DOHH2 (cell line): ENCODE measurements at regions not wholly inside any gene's neighbourhood (a gene's known extent, or its start where the extent isn't known, plus 50 kb on each side); places are given as distances from the start of the nearest gene placed in this dataset.

Source experiments
- H3F3A ChIP-seq: fragments of 200-600 bp; sonication (generic), shearing (Covaris generic); 2 replicates; pipeline ENCODE4 v1.6.0; 2016; ENCODE audit warnings: antibody characterized with exemption, mild to moderate bottlenecking; ENCODE audit not compliant: control insufficient read depth, insufficient read depth
- H3K27ac ChIP-seq: fragments of 200-600 bp; sonication (generic); 2 replicates; pipeline ENCODE4 v1.5.1; 2014; ENCODE audit warnings: low read depth, mild to moderate bottlenecking, low read length, moderate library complexity
- H3K27me3 ChIP-seq: fragments of 200-600 bp; sonication (generic); 2 replicates; pipeline ENCODE4 v1.6.1; 2014; ENCODE audit warnings: mild to moderate bottlenecking, low read length, mixed read lengths; ENCODE audit not compliant: control insufficient read depth
- H3K36me3 ChIP-seq: fragments of 200-600 bp; sonication (generic); 2 replicates; pipeline ENCODE4 v1.6.1; 2014; ENCODE audit warnings: mild to moderate bottlenecking, low read length, moderate library complexity, mixed read lengths; ENCODE audit not compliant: control insufficient read depth
- H3K4me1 ChIP-seq: fragments of 200-600 bp; sonication (generic); 2 replicates; pipeline ENCODE4 v1.6.1; 2014; ENCODE audit warnings: mild to moderate bottlenecking, low read length, mixed read lengths; ENCODE audit not compliant: control insufficient read depth
- H3K4me2 ChIP-seq: fragments of 200-600 bp; sonication (generic); 2 replicates; pipeline ENCODE4 v1.6.0; 2014; ENCODE audit warnings: mild to moderate bottlenecking, low read length, moderate library complexity
- H3K4me3 ChIP-seq: fragments of 200-600 bp; sonication (generic); 2 replicates; pipeline ENCODE4 v1.5.1; 2014; ENCODE audit warnings: mild to moderate bottlenecking, low read length, mixed read lengths
- H3K79me2 ChIP-seq: fragments of 200-600 bp; sonication (generic); 2 replicates; pipeline ENCODE4 v1.6.1; 2014; ENCODE audit warnings: mild to moderate bottlenecking, low read length, mixed read lengths; ENCODE audit not compliant: control insufficient read depth
- H3K9me2 ChIP-seq: fragments of 200-600 bp; sonication (generic); replicated peaks from 2 replicates; pipeline ENCODE4 v1.6.1; 2014; ENCODE audit warnings: mild to moderate bottlenecking, low read length, mixed read lengths; ENCODE audit not compliant: control insufficient read depth
- H3K9me3 ChIP-seq: fragments of 200-600 bp; sonication (generic); 2 replicates; pipeline ENCODE4 v1.6.1; 2014; ENCODE audit warnings: antibody characterized with exemption, low read length, mixed read lengths; ENCODE audit not compliant: control insufficient read depth, insufficient read depth
- H4K20me1 ChIP-seq: fragments of 200-600 bp; sonication (generic); 2 replicates; pipeline ENCODE4 v1.6.0; 2014; ENCODE audit warnings: low read depth, mild to moderate bottlenecking, antibody characterized with exemption, low read length, moderate library complexity; ENCODE audit not compliant: control insufficient read depth, insufficient read depth
- EZH2phosphoT487 ChIP-seq: fragments of 200-600 bp; sonication (generic); IDR thresholded peaks from 2 replicates; pipeline ENCODE4 v1.6.1; 2017; ENCODE audit warnings: borderline replicate concordance, mild to moderate bottlenecking, antibody characterized with exemption, low read length, moderate library complexity, mixed read lengths
- TF ChIP-seq, protein P1 (sequence below): fragments of 200-600 bp; sonication (generic); IDR thresholded peaks from one replicate; pipeline ENCODE4 v1.5.1; 2014; ENCODE audit warnings: antibody characterized with exemption, mild to moderate bottlenecking, low read depth, low read length; ENCODE audit not compliant: poor library complexity, severe bottlenecking

DNA sequence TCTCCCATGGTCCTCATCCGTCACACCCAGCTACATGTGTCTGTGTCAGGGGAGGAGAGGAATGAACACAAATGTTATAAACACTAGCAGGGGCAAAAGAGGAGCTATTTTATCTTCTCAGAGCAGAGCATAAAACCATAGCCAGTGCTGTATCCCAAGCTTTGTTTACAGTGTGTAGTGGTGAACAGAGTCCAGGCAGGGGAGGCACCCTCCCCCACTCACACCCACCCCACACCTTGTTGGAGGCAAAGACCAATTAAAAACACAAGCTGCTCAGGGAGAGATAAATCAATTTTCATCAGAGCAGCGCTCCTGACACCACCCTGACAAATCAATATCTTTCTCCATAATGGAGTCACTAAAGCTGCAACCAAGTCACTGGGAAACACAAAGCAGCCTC, 132.6 kb upstream of the CCL2 start:
- no peaks in the 10 kb centered on the region for H3K79me2 ChIP-seq
- H3K4me2 ChIP-seq: no peak overlapping the region
- no peak overlapping the region for H3K27ac ChIP-seq
- H4K20me1 ChIP-seq: no peaks in the 10 kb centered on the region
- H3K27me3 ChIP-seq: no peaks in the 10 kb centered on the region
- H3K4me1 ChIP-seq: no peaks in the 10 kb centered on the region
- H3K36me3 ChIP-seq: no peaks in the 10 kb centered on the region
- H3K9me2 ChIP-seq: no peaks in the 10 kb centered on the region
- no peaks in the 10 kb centered on the region for H3K9me3 ChIP-seq
- no peaks in the 10 kb centered on the region for H3F3A ChIP-seq
- no peak for TF ChIP-seq EZH2phosphoT487
- TF ChIP-seq, protein P1, sequence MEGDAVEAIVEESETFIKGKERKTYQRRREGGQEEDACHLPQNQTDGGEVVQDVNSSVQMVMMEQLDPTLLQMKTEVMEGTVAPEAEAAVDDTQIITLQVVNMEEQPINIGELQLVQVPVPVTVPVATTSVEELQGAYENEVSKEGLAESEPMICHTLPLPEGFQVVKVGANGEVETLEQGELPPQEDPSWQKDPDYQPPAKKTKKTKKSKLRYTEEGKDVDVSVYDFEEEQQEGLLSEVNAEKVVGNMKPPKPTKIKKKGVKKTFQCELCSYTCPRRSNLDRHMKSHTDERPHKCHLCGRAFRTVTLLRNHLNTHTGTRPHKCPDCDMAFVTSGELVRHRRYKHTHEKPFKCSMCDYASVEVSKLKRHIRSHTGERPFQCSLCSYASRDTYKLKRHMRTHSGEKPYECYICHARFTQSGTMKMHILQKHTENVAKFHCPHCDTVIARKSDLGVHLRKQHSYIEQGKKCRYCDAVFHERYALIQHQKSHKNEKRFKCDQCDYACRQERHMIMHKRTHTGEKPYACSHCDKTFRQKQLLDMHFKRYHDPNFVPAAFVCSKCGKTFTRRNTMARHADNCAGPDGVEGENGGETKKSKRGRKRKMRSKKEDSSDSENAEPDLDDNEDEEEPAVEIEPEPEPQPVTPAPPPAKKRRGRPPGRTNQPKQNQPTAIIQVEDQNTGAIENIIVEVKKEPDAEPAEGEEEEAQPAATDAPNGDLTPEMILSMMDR: no peak
- no peak overlapping the region for H3K4me3 ChIP-seq

DNA sequence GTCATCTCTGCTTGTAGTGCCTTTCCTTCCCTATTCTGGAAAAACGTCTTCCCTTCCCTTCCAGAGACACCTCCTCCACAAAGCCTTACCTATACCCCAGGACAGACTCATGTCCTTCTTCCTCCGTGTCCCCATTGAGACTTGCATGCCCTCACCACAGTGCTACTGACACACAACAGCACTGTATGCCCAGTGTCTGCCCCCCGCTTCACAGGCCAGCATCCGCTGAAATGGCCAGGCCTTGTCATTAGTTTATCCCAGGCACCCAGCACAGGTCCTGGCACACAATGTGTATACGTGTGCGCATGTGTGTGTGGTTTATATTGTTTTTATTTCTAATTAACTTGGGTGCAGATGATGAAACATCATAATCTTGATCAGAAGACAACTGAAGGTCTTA, 130.1 kb upstream of the CCL2 start:
- Histone ChIP-seq H3K4me3 (no peak overlapping the region), H3K9me3 (no peaks in the 10 kb centered on the region), H3K36me3 (no peaks in the 10 kb centered on the region), H3F3A (no peaks in the 10 kb centered on the region), H3K27ac (no peak overlapping the region), H3K27me3 (no peaks in the 10 kb centered on the region), H3K9me2 (no peaks in the 10 kb centered on the region), H3K4me1 (no peaks in the 10 kb centered on the region), H3K4me2 (no peak overlapping the region), H4K20me1 (no peaks in the 10 kb centered on the region), H3K79me2 (no peaks in the 10 kb centered on the region)
- TF ChIP-seq EZH2phosphoT487: no peak
- TF ChIP-seq, protein P1: no peak

DNA sequence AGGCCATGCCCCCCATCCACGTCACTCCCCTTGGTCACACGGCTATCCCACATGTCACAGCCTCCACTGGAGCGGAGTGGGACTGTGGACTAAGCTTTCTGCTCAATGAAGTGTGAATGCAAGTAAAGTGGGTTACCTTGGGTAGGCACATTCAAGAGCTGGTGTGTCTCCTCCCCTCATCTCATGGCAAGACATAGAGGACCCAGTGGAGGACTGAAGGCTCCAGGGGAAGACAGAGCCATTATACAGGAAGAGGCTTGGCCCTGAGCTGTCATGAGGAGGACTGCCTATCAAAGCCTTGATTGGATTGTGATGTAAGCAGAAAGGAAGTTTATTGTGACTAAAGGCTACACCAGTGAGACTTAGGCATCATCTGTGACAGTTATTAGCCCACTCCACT, 129.2 kb upstream of the CCL2 start:
- no peaks in the 10 kb centered on the region for H3K9me2 ChIP-seq
- no peaks in the 10 kb centered on the region for H3K4me1 ChIP-seq
- H3K27me3 ChIP-seq: no peaks in the 10 kb centered on the region
- H3K36me3 ChIP-seq: no peaks in the 10 kb centered on the region
- no peak for TF ChIP-seq EZH2phosphoT487
- TF ChIP-seq, protein P1: no peak
- no peak overlapping the region for H3K4me3 ChIP-seq
- no peak overlapping the region for H3K4me2 ChIP-seq
- no peaks in the 10 kb centered on the region for H3F3A ChIP-seq
- H3K9me3 ChIP-seq: no peaks in the 10 kb centered on the region
- H4K20me1 ChIP-seq: no peaks in the 10 kb centered on the region
- H3K27ac ChIP-seq: no peak overlapping the region
- no peaks in the 10 kb centered on the region for H3K79me2 ChIP-seq

DNA sequence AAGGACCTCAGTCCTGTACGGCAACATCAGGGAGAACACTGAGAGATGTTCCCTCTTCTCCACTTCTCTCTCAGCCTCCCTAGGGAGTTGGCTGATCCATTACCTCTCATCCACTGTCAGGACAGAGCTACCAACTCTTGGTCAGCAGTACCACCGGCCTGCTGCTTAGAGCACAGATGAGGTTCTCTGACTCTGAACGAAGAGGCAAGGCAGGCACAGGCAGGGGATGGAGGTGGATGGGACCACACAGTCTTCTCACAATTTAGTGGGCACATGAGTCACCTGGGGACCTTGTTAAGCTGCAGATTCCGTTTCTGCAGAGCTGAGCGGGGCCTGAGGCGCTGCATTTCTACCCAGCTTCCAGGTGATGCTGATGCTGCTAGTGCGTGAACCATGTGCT, 128.6 kb upstream of the CCL2 start:
- Histone ChIP-seq H4K20me1 (no peaks in the 10 kb centered on the region), H3K27ac (no peak overlapping the region), H3K4me1 (no peaks in the 10 kb centered on the region), H3K9me2 (no peaks in the 10 kb centered on the region), H3K36me3 (no peaks in the 10 kb centered on the region), H3F3A (no peaks in the 10 kb centered on the region), H3K9me3 (no peaks in the 10 kb centered on the region), H3K4me3 (no peak overlapping the region), H3K27me3 (no peaks in the 10 kb centered on the region), H3K79me2 (no peaks in the 10 kb centered on the region), H3K4me2 (no peak overlapping the region)
- TF ChIP-seq, protein P1: no peak
- TF ChIP-seq EZH2phosphoT487: no peak
